GM19324 (cell line): ENCODE measurements at regions not wholly inside any gene's neighbourhood (a gene's known extent, or its start where the extent isn't known, plus 50 kb on each side); places are given as distances from the start of the nearest gene placed in this dataset.

Experiments
- ATAC-seq: cut with Tn5 transposase; IDR thresholded peaks from one replicate; pipeline ENCODE4 v1.9.1; 2021; ENCODE audit warnings: mild to moderate bottlenecking, moderate library complexity; ENCODE audit not compliant: unreplicated experiment, low FRiP score

DNA sequence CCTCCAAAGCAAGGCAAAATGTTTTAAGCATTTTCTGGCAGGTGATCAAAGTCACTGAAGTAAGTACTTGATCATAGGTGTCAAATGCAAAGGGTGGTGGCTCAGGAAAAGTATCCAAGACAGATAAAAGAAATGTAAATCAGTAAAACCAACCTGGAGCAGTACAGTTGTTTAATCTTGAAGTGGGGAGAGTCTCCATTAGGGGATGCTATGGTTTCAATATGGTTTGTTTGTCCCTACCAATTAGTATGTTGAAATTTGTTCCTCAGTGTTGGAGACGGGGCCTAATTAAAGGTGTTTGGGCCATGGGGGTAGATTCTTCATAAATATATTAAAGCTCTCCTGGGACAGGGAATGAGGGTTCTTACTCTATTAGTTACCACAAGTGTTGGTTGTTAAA, 1781.7 kb upstream of the PRR20A start:
- no peak for ATAC-seq

DNA sequence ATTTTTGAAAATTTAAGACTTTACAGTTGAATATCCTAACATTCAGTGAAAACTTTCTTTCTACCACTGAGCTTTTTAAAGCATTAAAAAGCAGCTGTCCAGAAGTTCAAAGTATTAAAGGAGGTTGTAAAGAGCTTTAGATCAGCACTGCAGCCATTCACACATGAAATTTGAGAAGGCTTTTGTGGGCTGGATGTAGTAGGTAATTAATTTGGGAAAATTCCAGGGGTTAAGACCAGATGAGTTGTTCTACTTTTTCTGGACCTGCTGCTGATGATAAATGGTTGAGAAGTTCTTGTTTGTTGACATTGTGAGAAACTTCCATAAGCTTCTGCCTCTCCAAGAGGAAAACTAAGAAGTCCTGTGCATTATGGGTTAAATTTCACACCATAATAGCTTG, 1779.6 kb upstream of the PRR20A start:
- no peak for ATAC-seq

DNA sequence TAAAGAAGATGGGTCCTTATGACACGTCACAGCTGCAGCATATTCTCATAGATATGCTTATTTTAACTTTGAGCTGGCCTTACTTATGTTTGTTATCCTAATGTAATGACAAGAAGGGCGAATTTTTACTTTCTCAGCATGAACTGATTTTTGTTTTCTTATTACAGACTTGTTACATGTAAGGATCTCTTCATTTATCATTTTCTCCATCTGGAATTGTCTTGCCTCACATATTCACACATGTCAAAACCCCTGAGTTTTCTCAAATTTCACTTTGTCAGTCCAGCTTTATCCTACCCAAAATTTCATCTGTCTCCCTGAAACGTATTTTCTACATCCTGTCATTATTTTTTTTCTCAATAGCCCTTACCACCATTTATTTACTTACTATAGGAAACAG, 1774.0 kb upstream of the PRR20A start:
- no peak for ATAC-seq

DNA sequence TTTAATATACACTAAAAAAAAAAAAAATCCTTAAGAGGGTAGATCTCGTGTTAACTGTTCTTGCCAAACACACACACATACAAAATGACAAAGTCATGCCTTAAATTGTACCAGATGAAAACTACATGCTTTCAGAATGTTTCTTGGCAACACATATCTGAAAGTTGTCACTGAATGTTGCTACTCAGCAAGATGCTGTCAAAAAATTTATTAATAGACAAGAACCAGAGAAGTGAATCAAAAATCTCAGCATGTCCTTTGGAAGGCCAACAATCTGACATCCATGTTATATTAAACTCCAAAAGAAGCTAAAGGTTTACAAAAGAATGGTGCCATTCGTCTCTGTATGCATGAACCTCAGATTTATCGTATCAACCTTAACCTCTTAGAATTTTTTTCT, 1746.2 kb upstream of the PRR20A start:
- ATAC-seq: no peak

DNA sequence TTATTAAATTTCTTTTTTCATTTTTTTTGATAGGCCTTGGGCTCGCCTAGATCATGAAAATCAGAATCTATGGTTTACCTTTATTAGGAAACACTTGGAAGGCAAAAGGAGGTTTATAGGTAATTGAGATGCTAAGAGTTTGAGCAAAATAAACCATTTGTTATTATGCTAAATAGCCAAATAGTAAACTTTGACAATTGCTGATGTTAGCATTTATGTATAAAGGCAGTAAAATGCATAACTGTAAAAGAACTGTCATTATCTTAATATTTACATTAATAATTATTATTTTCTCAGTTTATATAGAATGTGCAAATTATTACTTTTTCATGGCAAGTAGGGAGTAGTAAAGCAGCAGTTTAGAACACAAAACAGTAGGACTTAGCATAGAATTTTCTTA, 1737.8 kb upstream of the PRR20A start:
- ATAC-seq: no peak

DNA sequence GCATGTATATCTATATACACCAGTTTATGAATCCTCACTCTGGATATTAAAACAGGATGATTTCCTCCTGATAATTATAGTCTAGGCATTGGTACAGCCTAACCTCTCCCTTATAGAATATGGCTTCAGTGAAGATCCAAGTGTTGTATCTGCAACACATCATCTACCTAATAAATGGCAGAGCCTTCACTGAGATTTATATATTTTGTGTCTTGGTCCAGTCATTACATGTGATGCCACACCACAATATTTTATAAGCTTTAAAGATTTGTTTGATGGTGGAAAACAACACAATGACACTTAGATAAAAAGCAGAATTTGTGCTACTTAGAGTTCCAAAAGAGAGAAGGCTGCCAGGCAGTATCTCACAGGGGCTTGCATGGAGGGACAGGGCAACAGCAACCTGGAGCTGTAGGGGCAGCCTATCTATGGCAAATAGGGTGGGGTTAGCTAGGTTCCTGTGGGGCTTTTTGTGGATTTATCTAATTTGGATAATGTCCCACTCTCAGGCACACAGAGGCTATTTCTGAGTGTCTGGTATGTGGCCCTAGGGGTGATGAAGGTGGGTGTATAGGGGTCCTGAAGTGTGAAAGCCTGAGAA, 1736.7 kb upstream of the PRR20A start:
- no peak for ATAC-seq

DNA sequence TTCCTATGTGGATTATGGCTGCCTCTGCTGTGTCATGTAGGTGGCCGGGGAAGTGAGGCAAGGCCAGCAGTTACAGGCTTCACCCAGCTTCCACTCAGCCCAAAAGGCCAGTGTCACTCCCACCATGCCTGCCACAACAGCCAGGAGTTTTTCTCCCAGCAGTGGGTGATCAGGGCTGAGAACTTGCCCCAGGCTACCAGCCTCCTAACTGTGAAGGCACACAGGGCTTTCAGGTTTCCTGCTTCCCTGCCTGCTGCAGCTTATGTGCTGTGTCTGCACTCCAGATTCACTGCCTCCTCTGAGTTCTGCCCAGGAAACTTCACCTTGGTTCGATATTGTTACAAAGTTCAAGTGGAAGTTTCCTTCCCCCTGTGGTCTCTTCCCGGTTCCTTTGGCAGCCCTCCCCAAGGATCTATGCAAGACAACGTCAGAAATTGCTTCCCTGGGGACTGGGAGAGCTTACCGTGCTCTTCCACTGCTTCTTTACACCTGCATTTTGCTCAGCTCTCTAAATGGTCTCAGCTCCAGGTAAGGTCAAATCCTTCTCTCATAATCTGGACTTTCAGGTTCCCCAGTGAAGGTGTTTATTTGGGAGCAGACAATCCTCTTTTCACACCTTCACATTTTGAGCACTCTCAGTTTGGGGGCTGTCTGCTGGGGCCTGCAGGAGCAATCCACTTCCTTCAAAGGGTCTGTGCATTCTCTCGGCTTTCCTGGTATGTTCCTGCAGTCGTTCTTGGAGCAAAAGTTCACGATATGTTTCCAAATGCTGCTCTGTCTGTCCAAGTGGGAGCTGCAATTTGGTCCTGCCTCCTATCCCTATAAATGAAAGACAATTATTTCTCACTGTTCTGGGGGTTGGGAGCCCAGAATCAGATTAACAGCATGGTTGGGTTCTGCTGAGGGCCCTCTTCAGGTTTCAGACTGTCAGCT, 1730.1 kb upstream of the PRR20A start:
- no peak for ATAC-seq

DNA sequence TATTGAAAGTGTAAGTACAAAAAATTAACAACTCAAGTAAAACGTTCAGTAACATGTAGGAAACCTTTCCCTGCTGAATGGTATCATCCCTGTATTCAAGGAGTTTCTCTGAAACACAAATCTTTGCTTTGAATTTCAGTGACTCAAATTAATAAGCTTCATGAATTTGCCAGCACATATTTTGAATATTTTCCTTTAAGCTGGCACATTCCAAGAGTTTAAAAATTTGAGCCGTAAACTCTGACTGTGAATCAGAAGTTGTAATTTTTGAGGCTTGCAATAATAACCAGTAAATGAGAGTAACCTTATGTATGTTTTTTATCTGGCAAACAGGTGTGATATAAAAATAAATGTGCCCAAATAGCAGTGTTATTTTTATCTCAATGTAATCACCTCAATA, 1722.6 kb upstream of the PRR20A start:
- ATAC-seq: no peak

DNA sequence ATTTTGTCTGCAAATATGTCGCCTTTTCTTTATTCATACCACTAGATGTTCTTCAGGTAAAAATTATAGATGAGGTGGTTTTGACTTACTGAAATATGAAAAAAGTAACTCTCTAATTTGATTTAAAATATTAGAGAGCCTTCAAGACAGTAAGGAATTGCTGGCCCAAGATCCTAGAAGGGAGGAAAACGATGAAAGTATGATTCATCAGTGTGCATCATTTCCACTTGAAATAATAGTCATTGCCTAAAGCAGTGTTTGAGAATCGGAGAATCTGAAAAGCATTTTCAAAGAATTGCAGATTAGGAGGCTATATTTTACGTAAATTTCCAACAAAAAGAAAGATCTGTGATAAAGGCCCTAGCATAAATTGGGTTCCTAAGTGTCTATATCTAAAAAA, 1707.9 kb upstream of the PRR20A start:
- no peak for ATAC-seq

DNA sequence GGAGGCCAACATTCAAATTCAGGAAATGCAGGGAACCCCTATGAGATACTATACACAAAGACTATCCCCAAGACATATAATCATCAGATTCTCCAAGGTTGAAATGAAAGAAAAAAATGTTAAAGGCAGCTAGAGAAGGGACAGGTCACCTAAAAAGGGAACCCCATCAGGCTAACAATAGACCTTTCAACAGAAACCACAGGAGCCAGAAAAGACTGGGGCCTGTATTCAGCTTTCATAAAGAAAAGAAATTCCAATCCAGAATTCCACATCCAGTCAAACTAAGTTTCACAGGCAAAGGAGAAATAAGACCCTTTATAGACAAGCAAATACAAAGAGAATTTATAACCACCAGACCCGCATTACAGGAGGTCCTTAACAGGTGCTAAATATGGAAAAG, 1703.6 kb upstream of the PRR20A start:
- ATAC-seq: no peak

DNA sequence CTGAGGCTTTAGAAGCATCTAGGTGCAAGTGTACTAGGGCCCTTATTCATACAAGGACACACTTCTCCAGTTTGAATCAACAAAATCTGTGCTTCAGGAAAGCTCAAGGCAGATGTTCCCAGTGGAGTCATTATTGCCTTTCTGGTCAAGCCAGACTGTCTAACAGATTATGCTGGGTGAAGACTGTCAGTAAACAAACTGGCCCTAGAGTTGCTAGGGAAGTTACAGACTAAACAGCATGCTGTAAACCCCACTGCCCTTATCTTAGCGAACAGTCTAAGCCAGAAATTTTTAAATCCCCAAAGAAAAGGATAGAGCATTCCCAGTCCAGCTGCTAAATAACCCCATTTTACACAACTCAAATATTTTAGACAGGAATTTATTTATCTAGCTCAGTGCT, 1701.3 kb upstream of the PRR20A start:
- ATAC-seq: no peak

DNA sequence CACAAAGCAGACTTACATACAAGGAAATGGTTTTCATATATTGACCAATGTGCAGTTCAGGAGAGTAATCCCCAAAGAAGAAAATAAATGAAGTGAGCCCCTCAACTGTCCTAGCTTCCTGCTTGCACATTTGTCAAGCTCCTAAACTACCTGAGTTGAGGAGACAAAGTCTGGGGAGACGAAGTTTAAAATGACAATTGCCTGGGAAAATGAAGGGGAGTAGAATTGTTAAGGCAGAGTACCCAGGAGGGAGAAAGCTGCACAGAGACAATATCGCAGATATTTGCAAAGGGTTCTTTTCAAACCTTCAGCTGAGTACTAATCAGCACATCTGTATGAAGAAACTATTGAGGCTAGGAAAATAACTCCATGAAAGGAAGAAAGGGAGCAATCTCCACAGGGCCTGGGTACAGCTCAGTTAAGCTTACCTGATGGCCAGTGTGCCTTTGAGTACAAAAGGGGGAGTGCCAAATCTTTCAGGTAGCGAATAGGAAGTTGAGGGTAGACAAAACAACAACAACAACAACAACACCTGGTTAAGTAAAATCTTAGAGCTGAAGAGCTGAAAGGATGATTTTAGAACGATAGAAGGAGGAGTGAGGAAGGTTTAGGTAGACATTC, 1700.1 kb upstream of the PRR20A start:
- ATAC-seq: no peak

DNA sequence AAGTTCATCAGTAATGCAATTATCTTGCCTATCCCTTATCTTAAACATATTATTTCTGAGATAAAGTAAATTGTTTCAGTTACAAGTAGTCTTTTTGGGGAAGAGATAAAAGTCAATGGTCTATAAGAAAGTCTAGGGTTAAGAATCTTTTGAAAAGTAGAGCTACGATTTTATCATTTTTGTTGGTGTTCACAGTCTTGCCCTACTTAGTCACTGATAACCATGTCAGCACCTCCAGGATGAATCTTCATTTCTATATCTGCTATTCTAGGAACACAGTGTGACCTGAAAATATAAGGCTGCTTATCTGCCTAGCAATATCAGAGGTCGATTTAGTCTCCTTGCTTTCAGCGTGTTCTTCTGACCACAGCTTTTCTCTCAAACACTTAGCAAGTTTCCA, 1676.5 kb upstream of the PRR20A start:
- ATAC-seq: no peak

DNA sequence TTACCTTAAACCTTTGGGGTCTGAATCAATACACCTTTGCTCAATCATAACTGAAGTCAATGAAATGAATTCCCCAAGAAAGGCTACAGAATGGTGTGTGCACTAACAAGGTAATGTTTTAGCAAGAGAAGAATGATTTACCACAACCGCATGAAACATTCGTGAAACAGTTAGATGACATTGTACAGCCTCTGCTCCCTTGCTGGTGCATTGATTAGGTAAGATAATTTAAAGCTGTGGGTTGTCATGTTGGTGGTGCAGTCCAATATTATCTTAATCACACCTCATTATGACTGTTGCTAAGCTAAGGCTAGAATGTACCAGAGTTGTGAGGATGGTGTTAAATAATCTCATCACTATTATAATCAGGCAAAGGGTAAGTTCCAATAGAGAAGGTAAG, 1673.2 kb upstream of the PRR20A start:
- ATAC-seq: no peak

DNA sequence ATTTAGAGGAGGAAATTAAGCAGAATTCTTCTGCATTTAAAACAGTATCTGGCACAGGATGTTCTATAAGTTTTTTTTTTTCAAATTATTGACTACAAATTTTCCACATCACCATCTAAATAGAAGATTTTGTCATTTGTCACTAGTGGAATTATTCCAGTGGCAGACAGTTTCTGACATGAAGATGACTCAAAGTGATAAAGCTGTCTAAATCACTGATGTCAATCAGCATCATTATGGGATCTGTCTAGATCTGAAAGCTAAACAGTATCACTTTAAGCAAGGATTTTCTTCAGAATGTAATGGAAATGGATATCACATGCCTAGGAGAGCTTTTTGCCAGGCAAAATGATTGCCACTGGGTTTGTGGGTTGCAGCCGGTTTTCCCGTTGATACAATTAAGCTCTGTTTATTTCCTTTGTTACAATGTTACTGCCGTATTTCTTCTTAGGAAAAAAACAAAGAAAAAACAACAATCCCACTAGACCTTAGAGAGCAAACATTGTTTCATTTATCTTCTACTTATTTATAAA, 1657.0 kb upstream of the PRR20A start:
- no peak for ATAC-seq

DNA sequence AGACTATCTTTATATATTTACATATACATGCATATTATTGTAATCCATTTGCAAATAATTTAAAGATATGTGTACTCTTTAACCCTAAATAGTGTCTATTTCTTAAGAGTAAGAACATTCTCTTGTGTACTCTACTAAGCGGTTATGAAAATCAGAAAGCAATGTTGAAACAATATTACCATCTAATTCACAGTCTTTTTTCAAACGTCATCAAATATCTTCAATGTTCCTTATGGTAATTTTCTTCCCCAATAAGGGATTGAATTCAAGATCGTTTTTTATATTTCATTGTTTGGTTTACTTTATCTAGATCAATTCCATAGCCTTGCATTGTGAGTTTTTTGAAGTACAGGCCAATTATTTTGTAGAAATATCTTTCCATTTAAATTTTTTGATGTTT, 1647.4 kb upstream of the PRR20A start:
- no peak for ATAC-seq

DNA sequence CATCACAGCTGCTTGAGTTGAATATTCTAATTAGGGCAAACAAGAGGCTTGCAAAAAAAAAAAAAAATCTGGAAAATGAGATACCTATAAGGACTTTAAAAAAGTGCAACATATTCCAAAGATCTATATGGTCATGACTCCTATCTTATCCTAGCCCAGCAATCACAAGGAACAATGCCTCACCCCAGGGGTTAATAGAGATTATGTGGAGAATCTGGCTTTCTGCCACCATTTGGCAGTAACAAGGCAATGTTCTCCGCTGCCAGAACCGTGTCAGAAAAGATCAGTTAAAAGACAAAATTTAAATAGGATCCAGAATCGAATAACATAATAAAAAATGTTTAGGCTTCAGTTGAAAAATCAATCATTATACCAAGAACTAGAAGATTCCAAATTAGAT, 1643.2 kb upstream of the PRR20A start:
- ATAC-seq: no peak

DNA sequence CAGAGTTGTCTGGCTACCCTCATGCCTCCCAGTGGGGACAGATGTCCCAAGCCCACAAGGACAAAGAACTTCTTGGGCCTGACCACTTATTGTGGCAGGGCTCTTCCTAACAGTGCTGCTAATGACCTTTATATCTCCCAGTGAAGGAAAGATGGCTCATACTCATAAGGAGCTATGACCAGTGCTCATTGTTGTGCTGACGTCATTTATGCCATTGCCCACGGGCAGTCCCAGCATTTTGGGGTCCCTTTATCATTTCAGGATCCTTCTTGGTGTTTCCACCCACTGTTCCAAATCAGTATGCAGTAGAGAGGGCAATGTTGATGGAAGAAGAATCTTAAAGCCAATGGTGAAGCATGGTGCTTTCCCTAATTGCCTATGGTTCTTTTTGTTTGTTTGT, 1640.0 kb upstream of the PRR20A start:
- no peak for ATAC-seq

DNA sequence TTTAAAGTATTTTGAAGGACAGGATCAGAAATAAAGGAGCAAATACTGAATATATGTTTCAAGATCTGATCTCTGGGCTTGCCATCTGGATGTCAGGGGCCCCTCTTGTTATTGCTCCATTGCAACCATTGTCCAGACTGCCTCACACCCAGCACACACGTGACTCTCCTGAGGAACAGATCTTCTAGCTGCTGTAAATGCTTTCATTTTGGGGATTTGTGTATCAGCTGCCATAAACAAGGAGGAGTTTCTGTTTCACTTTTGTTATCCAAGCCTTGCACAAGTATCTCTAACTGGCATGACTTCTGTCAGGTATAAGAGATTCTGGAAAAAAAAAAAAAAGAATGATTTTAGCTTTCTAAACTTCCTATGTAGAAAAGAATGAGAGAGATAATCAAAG, 1624.1 kb upstream of the PRR20A start:
- no peak for ATAC-seq

DNA sequence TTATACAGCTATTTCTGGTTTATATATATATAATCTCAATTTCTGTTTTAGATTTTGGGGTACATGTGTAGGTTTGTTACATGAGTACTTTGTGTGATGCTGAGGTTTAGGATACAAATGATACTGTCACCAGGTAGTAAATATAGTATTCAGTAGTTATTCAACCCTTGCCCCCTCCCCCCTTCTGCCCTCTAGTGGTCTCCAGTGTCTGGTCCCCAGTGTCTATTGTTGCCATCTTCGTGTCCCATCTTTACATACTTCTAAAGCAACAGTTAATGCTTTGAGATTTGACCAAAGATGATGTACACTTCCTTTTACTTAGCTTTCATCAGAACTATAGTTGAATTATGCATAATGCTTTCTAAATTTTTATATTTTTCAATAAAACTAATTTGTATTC, 1623.4 kb upstream of the PRR20A start:
- no peak for ATAC-seq

DNA sequence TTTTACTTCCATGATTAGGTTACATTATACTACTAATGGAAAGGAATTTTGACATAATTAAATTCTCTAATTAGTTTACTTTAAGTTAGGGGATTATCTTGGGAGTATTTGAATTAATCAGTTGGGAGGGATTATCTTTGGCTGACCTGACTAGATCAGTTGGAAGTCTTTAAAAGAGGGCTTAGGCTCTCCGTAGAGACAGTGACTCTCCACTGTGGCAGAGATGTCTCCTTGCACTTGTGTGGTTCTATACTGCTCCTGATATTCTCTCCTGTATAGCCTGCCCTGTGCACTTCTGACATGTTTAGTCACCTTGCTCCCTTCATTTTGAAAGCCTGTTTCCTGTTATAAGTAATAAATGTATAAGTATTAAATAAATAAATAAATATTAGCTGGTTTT, 1612.3 kb upstream of the PRR20A start:
- ATAC-seq: no peak

DNA sequence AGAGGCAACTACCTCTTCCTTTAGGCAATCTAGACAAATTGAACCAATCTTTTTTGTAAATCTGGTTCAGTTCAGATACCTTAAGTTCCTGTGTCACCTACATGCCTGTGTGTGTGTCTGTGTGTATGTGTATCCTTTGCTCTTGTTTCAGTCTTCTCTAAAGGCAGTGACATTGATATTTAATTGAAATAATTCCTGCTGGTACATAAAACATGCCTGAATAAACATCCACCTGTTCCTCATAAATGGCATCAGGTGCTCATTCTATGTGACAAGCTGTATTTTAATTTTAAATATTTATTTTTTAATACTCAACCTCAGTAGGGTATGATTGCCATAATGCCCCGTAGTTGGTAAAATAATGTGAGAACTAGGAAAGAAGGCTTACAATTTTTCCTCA, 1606.4 kb upstream of the PRR20A start:
- ATAC-seq: no peak
